Uterus (tissue), 3 donors: ENCODE measurements at regions not wholly inside any gene's neighbourhood (a gene's known extent, or its start where the extent isn't known, plus 50 kb on each side); places are given as distances from the start of the nearest gene placed in this dataset.

Experiments
- DNase-seq, 2 donors: peaks; one replicate each; pipeline ENCODE4 v3.0.0-alpha.2; 2019 to 2020
- H3K27ac ChIP-seq, 2 donors: fragments of 200-600 bp; sonication (generic); 1 replicate in 1 of 2; 2 replicates in 1 of 2; pipeline ENCODE4 v1.5.1; 2016 to 2018
- H3K27me3 ChIP-seq, 2 donors: fragments of 200-600 bp; sonication (generic); one replicate each; pipeline ENCODE4 v1.5.1; 2018 to 2019; ENCODE audit warnings: control low read depth in 1 of 2
- H3K36me3 ChIP-seq, 2 donors: fragments of 200-600 bp; sonication (generic); one replicate each; pipeline ENCODE4 v1.5.1; 2019; ENCODE audit warnings: control low read depth in 1 of 2
- H3K4me1 ChIP-seq, 2 donors: fragments of 200-600 bp; sonication (generic); one replicate each; pipeline ENCODE4 v1.5.1; 2018 to 2019; ENCODE audit warnings: control low read depth in 1 of 2
- H3K4me3 ChIP-seq, 2 donors: fragments of 200-600 bp; sonication (generic); 1 replicate in 1 of 2; 2 replicates in 1 of 2; pipeline ENCODE4 v1.5.1; 2018 to 2019; ENCODE audit warnings: mild to moderate bottlenecking in 1 of 2
- H3K9me3 ChIP-seq, 2 donors: fragments of 200-600 bp; sonication (generic); one replicate each; pipeline ENCODE4 v1.5.1; 2019; ENCODE audit warnings: control low read depth in 1 of 2
- CTCF ChIP-seq, 4 experiments: fragments of 200-600 bp in 2 of 4; fragments of 450-650 bp in 2 of 4; sonication (generic) in 2 of 4; IDR thresholded peaks; one replicate each; pipeline ENCODE4 v1.5.1; 2016 to 2019; ENCODE audit warnings: antibody characterized with exemption in 4 of 4, mild to moderate bottlenecking in 2 of 4, moderate library complexity in 1 of 4
- POLR2A ChIP-seq, 2 donors: fragments of 450-650 bp; IDR thresholded peaks; one replicate each; pipeline ENCODE4 v1.6.1; 2016; ENCODE audit warnings: antibody characterized with exemption in 2 of 2, mild to moderate bottlenecking in 1 of 2, moderate library complexity in 1 of 2
- intact Hi-C: fragments of 100-400 bp; cut with DNase I; formaldehyde crosslinking; loops from one replicate; pipeline ENCODE4 v1.15.1; 2023; ENCODE audit warnings: low total_unique reads
- donor health status: DM: yes; HTN: yes; CAD: no.

DNA sequence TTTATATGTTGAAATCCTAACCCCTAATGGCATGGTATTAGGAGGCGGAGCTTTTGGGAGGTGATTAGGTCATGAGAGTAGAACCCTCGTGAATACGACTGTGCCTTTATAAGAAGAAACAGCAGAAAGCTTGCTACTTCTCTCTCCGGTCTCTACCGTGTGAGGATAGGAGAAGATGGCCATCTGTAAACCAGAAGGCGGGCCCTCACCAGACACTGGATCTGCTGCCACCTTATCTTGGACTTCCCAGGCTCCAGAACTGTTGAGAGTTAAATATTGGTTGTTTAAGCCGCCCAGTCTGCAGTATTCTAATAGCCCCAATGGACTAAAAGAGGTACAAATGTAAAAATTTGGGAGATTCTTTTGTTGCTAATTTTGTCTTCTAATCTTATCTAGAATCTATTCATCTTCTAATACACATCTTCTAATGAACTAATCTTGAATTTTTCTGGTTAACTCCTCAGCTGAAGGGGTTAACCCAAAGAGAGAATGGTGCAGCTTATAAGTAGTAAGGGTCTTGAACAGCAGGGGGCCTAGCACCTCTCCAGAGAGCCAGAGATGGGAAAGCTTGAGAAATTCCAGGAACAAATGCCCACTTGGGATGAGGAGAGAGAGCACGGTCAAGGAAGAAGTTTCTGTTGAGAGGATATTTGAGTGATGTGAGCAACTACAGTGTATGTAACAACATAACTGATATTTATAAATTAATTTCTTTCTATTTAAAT lies 264.0 kb upstream of the GRIP1 start:
- Histone ChIP-seq H3K36me3 (no peaks in the 10 kb centered on the region), H3K4me1 (no peaks in the 10 kb centered on the region), H3K27ac (no peak overlapping the region), H3K27me3 (no peaks in the 10 kb centered on the region), H3K9me3 (no peaks in the 10 kb centered on the region), H3K4me3 (no peak overlapping the region)
- intact Hi-C loops, result no loop called here
- DNase-seq, result no peak
- TF ChIP-seq POLR2A (IDR thresholded peaks at IDR 0.05), result no peak
- no peak for TF ChIP-seq CTCF (IDR thresholded peaks at IDR 0.05)

DNA sequence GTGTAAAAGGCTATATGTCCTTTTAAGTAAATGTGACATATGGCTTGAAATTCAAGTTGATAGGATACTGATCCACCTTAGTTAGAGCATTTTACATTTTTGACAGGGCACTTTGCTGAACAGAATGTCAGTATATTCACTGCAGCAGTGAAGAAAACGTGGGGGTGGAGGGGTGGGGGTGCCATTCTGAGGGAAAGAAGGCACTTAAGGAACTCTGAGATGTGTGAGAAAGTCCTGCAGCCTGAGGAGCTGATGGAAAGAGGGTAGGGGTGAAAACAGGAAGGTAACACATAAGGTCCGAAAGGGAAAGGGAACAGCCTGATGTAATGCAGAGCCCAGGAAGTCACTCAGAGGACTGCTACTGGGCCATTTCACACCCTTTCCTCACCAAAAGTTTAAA lies 265.5 kb upstream of the GRIP1 start:
- H3K27me3 ChIP-seq, result no peaks in the 10 kb centered on the region
- DNase-seq, result no peak
- no peak overlapping the region for H3K4me3 ChIP-seq
- H3K36me3 ChIP-seq, result no peaks in the 10 kb centered on the region
- intact Hi-C loops, result no loop called here
- no peaks in the 10 kb centered on the region for H3K4me1 ChIP-seq
- H3K27ac ChIP-seq, result no peak overlapping the region
- TF ChIP-seq POLR2A (IDR thresholded peaks at IDR 0.05) (no peak), CTCF (IDR thresholded peaks at IDR 0.05) (no peak)
- H3K9me3 ChIP-seq, result no peaks in the 10 kb centered on the region

DNA sequence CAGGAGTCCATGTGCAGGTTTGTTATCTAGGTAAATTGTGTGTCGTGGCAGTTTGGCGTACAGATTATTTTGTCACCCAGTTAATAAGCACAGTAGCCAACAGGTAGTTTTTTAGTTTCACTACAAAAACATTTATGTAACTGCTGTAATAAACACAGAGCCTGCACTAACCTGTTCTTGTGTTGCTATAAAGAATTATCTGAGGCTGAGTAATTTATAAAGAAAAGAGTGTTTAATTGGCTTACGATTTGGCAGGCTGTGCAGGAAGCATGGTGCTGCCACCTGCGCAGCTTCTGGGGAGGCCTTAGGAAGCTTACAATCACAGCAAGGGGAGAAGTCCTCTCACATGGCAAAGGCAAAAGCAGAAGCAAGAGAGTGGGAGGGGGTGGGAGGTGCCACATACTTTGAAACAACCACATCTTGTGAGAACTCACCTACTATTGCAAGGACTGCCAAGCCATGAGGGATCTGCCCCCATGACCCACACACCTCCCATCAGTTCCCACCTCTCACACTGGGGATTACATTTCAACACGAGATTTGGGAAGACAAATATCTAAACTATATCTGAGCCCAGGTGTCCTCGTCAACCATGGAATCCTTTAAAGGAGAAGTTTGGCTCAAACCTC lies 266.4 kb upstream of the GRIP1 start:
- no peak overlapping the region for H3K27ac ChIP-seq
- H3K36me3 ChIP-seq, result no peaks in the 10 kb centered on the region
- no peaks in the 10 kb centered on the region for H3K27me3 ChIP-seq
- TF ChIP-seq CTCF (IDR thresholded peaks at IDR 0.05) (no peak), POLR2A (IDR thresholded peaks at IDR 0.05) (no peak)
- DNase-seq, result no peak
- intact Hi-C loops, result no loop called here
- H3K4me1 ChIP-seq, result no peaks in the 10 kb centered on the region
- H3K4me3 ChIP-seq, result no peak overlapping the region
- H3K9me3 ChIP-seq, result no peaks in the 10 kb centered on the region

GRCh38 chr12:66947119-66947518 lies 268.2 kb upstream of the GRIP1 start:
- TF ChIP-seq POLR2A (IDR thresholded peaks at IDR 0.05), result no peak
- TF ChIP-seq CTCF (IDR thresholded peaks at IDR 0.05), result no peak
- Histone ChIP-seq H3K27ac (no peak overlapping the region), H3K4me3 (no peak overlapping the region), H3K36me3 (no peaks in the 10 kb centered on the region), H3K9me3 (no peaks in the 10 kb centered on the region), H3K4me1 (no peaks in the 10 kb centered on the region), H3K27me3 (no peaks in the 10 kb centered on the region)
- DNase-seq, result no peak
- intact Hi-C loops, result no loop called here

DNA sequence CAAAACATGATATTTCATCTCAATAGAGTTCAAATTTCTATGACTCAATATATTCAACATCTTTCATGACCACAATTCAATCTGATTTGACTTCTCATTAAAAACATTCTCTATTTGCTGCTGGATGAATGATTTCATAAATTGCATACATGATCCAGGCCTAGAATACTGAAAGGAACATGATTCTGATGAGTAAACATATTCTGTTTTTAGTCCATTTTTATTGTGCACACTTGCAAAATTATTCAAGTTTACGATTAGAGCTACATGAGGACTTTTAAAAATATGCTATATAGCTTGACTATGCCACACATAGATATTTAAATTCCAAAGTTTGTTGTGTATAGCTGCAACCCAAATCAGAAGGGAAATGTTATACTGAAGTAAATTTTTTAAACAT lies 273.8 kb upstream of the GRIP1 start:
- Histone ChIP-seq H3K27me3 (no peaks in the 10 kb centered on the region), H3K4me3 (no peak overlapping the region), H3K4me1 (no peaks in the 10 kb centered on the region), H3K9me3 (no peaks in the 10 kb centered on the region), H3K36me3 (no peaks in the 10 kb centered on the region), H3K27ac (no peak overlapping the region)
- no peak for TF ChIP-seq POLR2A (IDR thresholded peaks at IDR 0.05)
- no peak for TF ChIP-seq CTCF (IDR thresholded peaks at IDR 0.05)
- intact Hi-C loops, result no loop called here
- DNase-seq, result no peak
